ENCODE measurements at regions not wholly inside any gene's neighbourhood (a gene's known extent, or its start where the extent isn't known, plus 50 kb on each side); places are given as distances from the start of the nearest gene placed in this dataset.
"Not testable (repeated sequence)": the region's sequence is repeated elsewhere in the genome, so short reads cannot be mapped to it uniquely, and the experiment has no call there.

DNA sequence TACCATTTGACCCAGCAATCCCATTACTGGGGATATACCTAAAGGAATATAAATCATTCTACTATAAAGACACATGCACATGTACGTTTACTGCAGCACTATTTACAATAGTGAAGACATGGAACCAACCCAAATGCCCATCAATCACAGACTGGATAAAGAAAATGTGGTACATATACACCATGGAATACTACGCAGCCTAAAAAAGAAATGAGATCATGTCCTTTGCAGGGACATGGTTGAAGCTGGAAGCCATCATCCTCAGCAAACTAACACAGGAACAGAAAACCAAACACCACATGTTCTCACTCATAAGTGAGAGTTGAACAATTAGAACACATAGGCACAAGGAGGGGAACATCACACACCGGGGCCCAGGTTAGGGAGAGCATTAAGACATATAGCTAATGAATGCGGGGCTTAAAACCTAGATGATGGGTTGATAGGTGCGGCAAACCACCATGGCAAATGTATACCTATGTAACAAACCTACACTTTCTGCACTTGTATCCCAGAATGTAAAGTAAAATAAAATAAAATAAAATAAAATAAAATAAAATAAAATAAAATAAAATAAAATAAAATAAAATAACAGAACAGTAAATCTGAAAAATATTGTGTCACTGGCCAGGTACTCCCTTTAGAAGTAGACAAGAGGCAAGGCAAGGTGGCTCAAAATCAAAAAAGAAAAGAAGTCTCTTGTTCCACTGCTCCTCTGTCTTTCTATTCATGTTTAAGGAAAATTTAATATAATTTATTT, 423.8 kb upstream of the GRAMD2B start:
- not testable (repeated sequence) for H3K27ac ChIP-seq (ENCODE audit: low read depth in 1 of 2, low read length in 2 of 2); H3K9ac ChIP-seq (ENCODE audit: low read depth in 1 of 2, low read length in 2 of 2); H3K9me3 ChIP-seq (ENCODE audit: control insufficient read depth in 4 of 4, low read length in 3 of 4); DNase-seq (ENCODE audit: low spot score); H3K4me1 ChIP-seq (ENCODE audit: control insufficient read depth in 4 of 4, insufficient read depth in 4 of 4, low read length in 3 of 4); H3K27me3 ChIP-seq (ENCODE audit: control insufficient read depth in 4 of 4, insufficient read depth in 4 of 4, low read length in 3 of 4); H3K4me3 ChIP-seq (ENCODE audit: low read depth in 1 of 3, low read length in 3 of 3); H3K36me3 ChIP-seq (ENCODE audit: control insufficient read depth in 4 of 4, insufficient read depth in 3 of 4, low read depth in 1 of 4, low read length in 3 of 4)
- WGBS, result 88% methylated on average over 5 of the region's 5 CpGs

- H3K9me3 ChIP-seq (ENCODE audit: control insufficient read depth in 4 of 4, low read length in 3 of 4), result no peaks in the 10 kb centered on the region
- no peak overlapping the region for H3K4me3 ChIP-seq (ENCODE audit: low read depth in 1 of 3, low read length in 3 of 3)
- no peak for DNase-seq (ENCODE audit: low spot score)
- H3K36me3 ChIP-seq (ENCODE audit: control insufficient read depth in 4 of 4, insufficient read depth in 3 of 4, low read depth in 1 of 4, low read length in 3 of 4), result no peaks in the 10 kb centered on the region
- no peak overlapping the region for H3K9ac ChIP-seq (ENCODE audit: low read depth in 1 of 2, low read length in 2 of 2)
- TF ChIP-seq GABPA (IDR thresholded peaks at IDR 0.05 in 1 of 2, conservative IDR thresholded peaks at IDR 0.05 in 1 of 2) (no peak), RXRA (IDR thresholded peaks at IDR 0.05) (no peak), HNF4A (conservative IDR thresholded peaks at IDR 0.05) (no peak)
- TF ChIP-seq, protein P1, sequence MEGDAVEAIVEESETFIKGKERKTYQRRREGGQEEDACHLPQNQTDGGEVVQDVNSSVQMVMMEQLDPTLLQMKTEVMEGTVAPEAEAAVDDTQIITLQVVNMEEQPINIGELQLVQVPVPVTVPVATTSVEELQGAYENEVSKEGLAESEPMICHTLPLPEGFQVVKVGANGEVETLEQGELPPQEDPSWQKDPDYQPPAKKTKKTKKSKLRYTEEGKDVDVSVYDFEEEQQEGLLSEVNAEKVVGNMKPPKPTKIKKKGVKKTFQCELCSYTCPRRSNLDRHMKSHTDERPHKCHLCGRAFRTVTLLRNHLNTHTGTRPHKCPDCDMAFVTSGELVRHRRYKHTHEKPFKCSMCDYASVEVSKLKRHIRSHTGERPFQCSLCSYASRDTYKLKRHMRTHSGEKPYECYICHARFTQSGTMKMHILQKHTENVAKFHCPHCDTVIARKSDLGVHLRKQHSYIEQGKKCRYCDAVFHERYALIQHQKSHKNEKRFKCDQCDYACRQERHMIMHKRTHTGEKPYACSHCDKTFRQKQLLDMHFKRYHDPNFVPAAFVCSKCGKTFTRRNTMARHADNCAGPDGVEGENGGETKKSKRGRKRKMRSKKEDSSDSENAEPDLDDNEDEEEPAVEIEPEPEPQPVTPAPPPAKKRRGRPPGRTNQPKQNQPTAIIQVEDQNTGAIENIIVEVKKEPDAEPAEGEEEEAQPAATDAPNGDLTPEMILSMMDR (IDR thresholded peaks at IDR 0.05; ENCODE audit: low read depth, low read length, missing input control), result no peak
- peaks cover 0 to 8% (median 1%) of the 10 kb centered on the region in 4 donors for H3K4me1 ChIP-seq (ENCODE audit: control insufficient read depth in 4 of 4, insufficient read depth in 4 of 4, low read length in 3 of 4)
- no peak overlapping the region for H3K27ac ChIP-seq (ENCODE audit: low read depth in 1 of 2, low read length in 2 of 2)
- no peaks in the 10 kb centered on the region for H3K27me3 ChIP-seq (ENCODE audit: control insufficient read depth in 4 of 4, insufficient read depth in 4 of 4, low read length in 3 of 4)
Measured at GRCh38 chr5:126000507-126000906, 422.7 kb upstream of the GRAMD2B start.

GRCh38 chr5:126002222-126002897, 420.8 kb upstream of the GRAMD2B start:
- 72% methylated on average over 7 of the region's 7 CpGs for WGBS
- no peak for DNase-seq (ENCODE audit: low spot score)
- no peaks in the 10 kb centered on the region for H3K36me3 ChIP-seq (ENCODE audit: control insufficient read depth in 4 of 4, insufficient read depth in 3 of 4, low read depth in 1 of 4, low read length in 3 of 4)
- H3K4me1 ChIP-seq (ENCODE audit: control insufficient read depth in 4 of 4, insufficient read depth in 4 of 4, low read length in 3 of 4), result peaks cover 0 to 8% (median 1%) of the 10 kb centered on the region in 4 donors
- peak overlapping the region; percentile 56 to 65 for H3K27ac ChIP-seq (ENCODE audit: low read depth in 1 of 2, low read length in 2 of 2)
- no peak overlapping the region for H3K9ac ChIP-seq (ENCODE audit: low read depth in 1 of 2, low read length in 2 of 2)
- TF ChIP-seq ATF3 (IDR thresholded peaks at IDR 0.05), result no peak
- no peak for TF ChIP-seq FOXA1 (IDR thresholded peaks at IDR 0.05)
- TF ChIP-seq, protein P1 (IDR thresholded peaks at IDR 0.05; ENCODE audit: low read depth, low read length, missing input control), result no peak
- no peak for TF ChIP-seq TAF1 (conservative IDR thresholded peaks at IDR 0.05)
- peak; percentile 50 for TF ChIP-seq REST (IDR thresholded peaks at IDR 0.05)
- TF ChIP-seq NR2F2 (IDR thresholded peaks at IDR 0.05), result peak; percentile 37
- TF ChIP-seq RXRA (IDR thresholded peaks at IDR 0.05), result no peak
- no peak for TF ChIP-seq RAD21 (IDR thresholded peaks at IDR 0.05)
- H3K4me3 ChIP-seq (ENCODE audit: low read depth in 1 of 3, low read length in 3 of 3), result no peak overlapping the region
- H3K9me3 ChIP-seq (ENCODE audit: control insufficient read depth in 4 of 4, low read length in 3 of 4), result no peaks in the 10 kb centered on the region
- H3K27me3 ChIP-seq (ENCODE audit: control insufficient read depth in 4 of 4, insufficient read depth in 4 of 4, low read length in 3 of 4), result no peaks in the 10 kb centered on the region

Measured in liver (tissue), 8 donors.